GM13977 (cell line): ENCODE measurements at regions not wholly inside any gene's neighbourhood (a gene's known extent, or its start where the extent isn't known, plus 50 kb on each side); places are given as distances from the start of the nearest gene placed in this dataset.
"Not testable (repeated sequence)": the region's sequence is repeated elsewhere in the genome, so short reads cannot be mapped to it uniquely, and the experiment has no call there.

Source experiments
- DNase-seq: peaks from one replicate; pipeline ENCODE4 v3.0.0; 2012; ENCODE audit warnings: low spot score
- CTCF ChIP-seq: IDR thresholded peaks from 2 replicates; pipeline ENCODE4 v1.5.1; 2012; ENCODE audit warnings: mild to moderate bottlenecking, control low read depth; ENCODE audit not compliant: insufficient read depth; ENCODE audit errors: extremely low read depth, missing control alignments
- in situ Hi-C: fragments of 300-500 bp; cut with MboI; formaldehyde crosslinking; loops from one replicate; pipeline ENCODE4 v1.12.0; 2022; ENCODE audit warnings: low sequenced_read_pairs, low pct_unique_long_range_greater_than_20kb, mixed read lengths, inconsistent platforms; ENCODE audit not compliant: unreplicated experiment

GRCh38 chr7:149690688-149691446, 82.5 kb downstream of the ZNF467 start:
- TF ChIP-seq CTCF: no peak
- DNase-seq: no peak
- in situ Hi-C loops: no loop called here

GRCh38 chr7:149689291-149689721, 84.1 kb downstream of the ZNF467 start:
- no peak for TF ChIP-seq CTCF

GRCh38 chr7:149688836-149689235, 84.6 kb downstream of the ZNF467 start:
- in situ Hi-C loops: no loop called here
- TF ChIP-seq CTCF: no peak
- DNase-seq: no peak

More at GRCh38 chr7:149689291-149689721, 84.1 kb downstream of the ZNF467 start:
- DNase-seq: no peak
- in situ Hi-C loops: no loop called here

- in situ Hi-C loops: not testable (repeated sequence)
Observed at GRCh38 chr7:149687820-149688219, 85.6 kb downstream of the ZNF467 start.

GRCh38 chr7:149686449-149686848, 86.9 kb downstream of the ZNF467 start:
- DNase-seq: no peak
- in situ Hi-C loops: no loop called here
- no peak for TF ChIP-seq CTCF

More at GRCh38 chr7:149687820-149688219, 85.6 kb downstream of the ZNF467 start:
- DNase-seq: not testable (repeated sequence)

GRCh38 chr7:149686011-149686410, 87.4 kb downstream of the ZNF467 start:
- no peak for DNase-seq
- TF ChIP-seq CTCF: no peak
- in situ Hi-C loops: no loop called here

GRCh38 chr7:149685455-149685854, 87.9 kb downstream of the ZNF467 start:
- no peak for TF ChIP-seq CTCF
- in situ Hi-C loops: no loop called here
- DNase-seq: no peak
